K562 (cell line): ENCODE measurements at regions not wholly inside any gene's neighbourhood (a gene's known extent, or its start where the extent isn't known, plus 50 kb on each side); places are given as distances from the start of the nearest gene placed in this dataset.
A peak's percentile ranks its signal among the peaks of the same experiment; 100 is the strongest.

Experiments used
- SMAD1 ChIP-seq: fragments of 150-350 bp; IDR thresholded peaks from 2 replicates; pipeline ENCODE4 v1.6.1; 2014; ENCODE audit warnings: low read length, low read depth; ENCODE audit not compliant: partially characterized antibody
- SNIP1 ChIP-seq: fragments of 450-650 bp; IDR thresholded peaks from 2 replicates; pipeline ENCODE4 v1.7.1; 2017; ENCODE audit warnings: low read depth, mild to moderate bottlenecking
- ZFP1 ChIP-seq: fragments of 450-650 bp; formaldehyde crosslinking; IDR thresholded peaks from 2 replicates; pipeline ENCODE4 v1.4.0; 2020; ENCODE audit warnings: mild to moderate bottlenecking, mixed read lengths
- TF ChIP-seq, protein P1 (sequence below): sonication (generic); formaldehyde crosslinking; IDR thresholded peaks from 2 replicates; pipeline ENCODE4 v1.8.1; 2023; ENCODE audit warnings: mild to moderate bottlenecking, missing genetic modification reagents
- TF ChIP-seq, protein P2 (sequence below): fragments of 250-450 bp; sonication (Bioruptor Pico); IDR thresholded peaks from 2 replicates; pipeline ENCODE4 v1.5.0; 2021; ENCODE audit warnings: mild to moderate bottlenecking, moderate library complexity
- TF ChIP-seq, protein P3 (sequence below): fragments of 250-450 bp; sonication (Bioruptor Pico); IDR thresholded peaks from 2 replicates; pipeline ENCODE4 v1.4.0; 2020; ENCODE audit warnings: mild to moderate bottlenecking, moderate library complexity
- TF ChIP-seq, protein P4 (sequence below): fragments of 250-450 bp; sonication (Bioruptor Pico); IDR thresholded peaks from 2 replicates; pipeline ENCODE4 v1.4.0; 2020; ENCODE audit warnings: mild to moderate bottlenecking, moderate library complexity
- TF ChIP-seq, protein P5 (sequence below): fragments of 450-650 bp; formaldehyde crosslinking; IDR thresholded peaks from 2 replicates; pipeline ENCODE4 v1.4.0; 2022; ENCODE audit warnings: missing genetic modification characterization

DNA sequence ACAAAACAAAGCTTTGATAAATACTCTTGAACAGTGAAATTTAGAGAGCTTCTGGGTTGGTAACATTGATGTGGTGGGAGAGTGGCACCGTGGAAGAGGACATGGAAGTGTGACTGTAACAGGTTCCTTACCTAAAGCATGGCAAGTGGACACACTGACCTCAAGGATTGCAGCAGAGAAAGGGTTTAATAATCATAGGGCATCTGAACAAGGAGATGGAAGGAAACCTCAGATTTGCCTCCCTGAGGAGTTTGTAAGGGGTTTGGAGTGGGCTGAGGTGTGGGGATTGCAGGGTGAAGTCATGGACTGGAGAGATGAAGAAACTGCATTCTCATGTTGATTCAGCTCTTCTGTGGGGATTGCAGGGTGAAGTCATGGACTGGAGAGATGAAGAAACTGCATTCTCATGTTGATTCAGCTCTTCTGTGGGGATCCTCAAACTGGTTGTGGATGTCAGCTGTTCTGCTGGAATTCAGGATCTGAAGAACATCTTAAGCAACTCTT is 83.8 kb upstream of the TLK1 start (continued):
- TF ChIP-seq, protein P1, sequence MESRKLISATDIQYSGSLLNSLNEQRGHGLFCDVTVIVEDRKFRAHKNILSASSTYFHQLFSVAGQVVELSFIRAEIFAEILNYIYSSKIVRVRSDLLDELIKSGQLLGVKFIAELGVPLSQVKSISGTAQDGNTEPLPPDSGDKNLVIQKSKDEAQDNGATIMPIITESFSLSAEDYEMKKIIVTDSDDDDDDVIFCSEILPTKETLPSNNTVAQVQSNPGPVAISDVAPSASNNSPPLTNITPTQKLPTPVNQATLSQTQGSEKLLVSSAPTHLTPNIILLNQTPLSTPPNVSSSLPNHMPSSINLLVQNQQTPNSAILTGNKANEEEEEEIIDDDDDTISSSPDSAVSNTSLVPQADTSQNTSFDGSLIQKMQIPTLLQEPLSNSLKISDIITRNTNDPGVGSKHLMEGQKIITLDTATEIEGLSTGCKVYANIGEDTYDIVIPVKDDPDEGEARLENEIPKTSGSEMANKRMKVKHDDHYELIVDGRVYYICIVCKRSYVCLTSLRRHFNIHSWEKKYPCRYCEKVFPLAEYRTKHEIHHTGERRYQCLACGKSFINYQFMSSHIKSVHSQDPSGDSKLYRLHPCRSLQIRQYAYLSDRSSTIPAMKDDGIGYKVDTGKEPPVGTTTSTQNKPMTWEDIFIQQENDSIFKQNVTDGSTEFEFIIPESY = no peak
- TF ChIP-seq SNIP1 (no peak), SMAD1 (peak; percentile 58), ZFP1 (CRISPR knock-in tag) (no peak)
- TF ChIP-seq, protein P2, sequence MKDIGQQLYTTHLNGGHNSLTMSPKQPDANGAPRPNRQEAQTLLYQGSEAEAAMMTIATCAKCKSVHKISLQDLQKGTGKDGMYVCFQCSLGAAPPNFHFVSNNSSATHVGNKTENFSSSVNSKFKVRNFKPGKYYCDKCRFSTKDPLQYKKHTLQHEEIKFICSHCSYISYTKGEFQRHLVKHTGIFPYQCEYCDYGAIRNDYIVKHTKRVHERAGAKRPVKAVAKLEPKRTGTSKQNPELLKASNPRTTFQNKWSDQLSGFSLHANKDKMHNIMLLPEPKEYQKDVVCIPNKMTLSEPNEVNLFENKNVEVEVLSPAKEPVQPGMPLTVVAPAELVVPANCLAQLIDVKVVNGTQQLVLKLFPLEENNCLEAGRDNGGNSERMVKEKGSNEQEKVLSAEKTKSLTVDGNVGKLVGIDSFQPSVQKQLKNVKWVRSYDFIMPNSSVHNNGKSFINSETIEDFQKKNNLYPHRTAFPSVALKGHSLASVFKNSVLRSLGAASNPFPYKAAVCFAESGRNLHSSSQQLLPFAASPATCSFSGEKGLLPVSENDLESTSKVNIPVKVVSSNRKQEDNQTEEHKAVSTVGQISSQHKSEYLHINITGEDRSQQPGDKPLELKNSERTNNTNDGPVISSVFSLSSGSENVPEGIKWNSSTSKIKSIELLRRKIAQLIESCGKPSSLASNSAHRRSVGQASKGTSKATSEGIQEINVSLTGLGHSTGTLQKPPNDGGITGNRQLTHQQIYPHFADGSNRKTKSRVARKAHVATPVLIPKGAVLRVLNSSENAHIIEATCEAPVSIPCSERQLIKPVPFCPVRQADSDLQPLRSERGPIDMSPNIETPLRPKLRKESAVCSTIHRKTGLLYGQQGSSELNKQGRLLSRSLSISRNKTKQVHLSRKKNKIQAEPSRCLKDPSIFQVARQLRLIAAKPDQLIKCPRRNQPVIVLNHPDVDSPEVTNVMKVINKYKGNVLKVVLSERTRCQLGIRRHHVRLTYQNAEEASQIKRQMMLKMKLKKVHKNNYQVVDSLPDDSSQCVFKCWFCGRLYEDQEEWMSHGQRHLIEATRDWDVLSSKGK (CRISPR knock-in tag) = no peak
- TF ChIP-seq, protein P3, sequence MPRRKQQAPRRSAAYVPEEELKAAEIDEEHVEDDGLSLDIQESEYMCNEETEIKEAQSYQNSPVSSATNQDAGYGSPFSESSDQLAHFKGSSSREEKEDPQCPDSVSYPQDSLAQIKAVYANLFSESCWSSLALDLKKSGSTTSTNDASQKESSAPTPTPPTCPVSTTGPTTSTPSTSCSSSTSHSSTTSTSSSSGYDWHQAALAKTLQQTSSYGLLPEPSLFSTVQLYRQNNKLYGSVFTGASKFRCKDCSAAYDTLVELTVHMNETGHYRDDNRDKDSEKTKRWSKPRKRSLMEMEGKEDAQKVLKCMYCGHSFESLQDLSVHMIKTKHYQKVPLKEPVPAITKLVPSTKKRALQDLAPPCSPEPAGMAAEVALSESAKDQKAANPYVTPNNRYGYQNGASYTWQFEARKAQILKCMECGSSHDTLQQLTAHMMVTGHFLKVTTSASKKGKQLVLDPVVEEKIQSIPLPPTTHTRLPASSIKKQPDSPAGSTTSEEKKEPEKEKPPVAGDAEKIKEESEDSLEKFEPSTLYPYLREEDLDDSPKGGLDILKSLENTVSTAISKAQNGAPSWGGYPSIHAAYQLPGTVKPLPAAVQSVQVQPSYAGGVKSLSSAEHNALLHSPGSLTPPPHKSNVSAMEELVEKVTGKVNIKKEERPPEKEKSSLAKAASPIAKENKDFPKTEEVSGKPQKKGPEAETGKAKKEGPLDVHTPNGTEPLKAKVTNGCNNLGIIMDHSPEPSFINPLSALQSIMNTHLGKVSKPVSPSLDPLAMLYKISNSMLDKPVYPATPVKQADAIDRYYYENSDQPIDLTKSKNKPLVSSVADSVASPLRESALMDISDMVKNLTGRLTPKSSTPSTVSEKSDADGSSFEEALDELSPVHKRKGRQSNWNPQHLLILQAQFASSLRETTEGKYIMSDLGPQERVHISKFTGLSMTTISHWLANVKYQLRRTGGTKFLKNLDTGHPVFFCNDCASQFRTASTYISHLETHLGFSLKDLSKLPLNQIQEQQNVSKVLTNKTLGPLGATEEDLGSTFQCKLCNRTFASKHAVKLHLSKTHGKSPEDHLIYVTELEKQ (CRISPR knock-in tag) = no peak
- TF ChIP-seq, protein P4, sequence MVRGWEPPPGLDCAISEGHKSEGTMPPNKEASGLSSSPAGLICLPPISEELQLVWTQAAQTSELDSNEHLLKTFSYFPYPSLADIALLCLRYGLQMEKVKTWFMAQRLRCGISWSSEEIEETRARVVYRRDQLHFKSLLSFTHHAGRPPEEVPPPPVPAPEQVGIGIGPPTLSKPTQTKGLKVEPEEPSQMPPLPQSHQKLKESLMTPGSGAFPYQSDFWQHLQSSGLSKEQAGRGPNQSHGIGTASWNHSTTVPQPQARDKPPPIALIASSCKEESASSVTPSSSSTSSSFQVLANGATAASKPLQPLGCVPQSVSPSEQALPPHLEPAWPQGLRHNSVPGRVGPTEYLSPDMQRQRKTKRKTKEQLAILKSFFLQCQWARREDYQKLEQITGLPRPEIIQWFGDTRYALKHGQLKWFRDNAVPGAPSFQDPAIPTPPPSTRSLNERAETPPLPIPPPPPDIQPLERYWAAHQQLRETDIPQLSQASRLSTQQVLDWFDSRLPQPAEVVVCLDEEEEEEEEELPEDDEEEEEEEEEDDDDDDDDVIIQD (CRISPR knock-in tag) = no peak
- TF ChIP-seq, protein P5, sequence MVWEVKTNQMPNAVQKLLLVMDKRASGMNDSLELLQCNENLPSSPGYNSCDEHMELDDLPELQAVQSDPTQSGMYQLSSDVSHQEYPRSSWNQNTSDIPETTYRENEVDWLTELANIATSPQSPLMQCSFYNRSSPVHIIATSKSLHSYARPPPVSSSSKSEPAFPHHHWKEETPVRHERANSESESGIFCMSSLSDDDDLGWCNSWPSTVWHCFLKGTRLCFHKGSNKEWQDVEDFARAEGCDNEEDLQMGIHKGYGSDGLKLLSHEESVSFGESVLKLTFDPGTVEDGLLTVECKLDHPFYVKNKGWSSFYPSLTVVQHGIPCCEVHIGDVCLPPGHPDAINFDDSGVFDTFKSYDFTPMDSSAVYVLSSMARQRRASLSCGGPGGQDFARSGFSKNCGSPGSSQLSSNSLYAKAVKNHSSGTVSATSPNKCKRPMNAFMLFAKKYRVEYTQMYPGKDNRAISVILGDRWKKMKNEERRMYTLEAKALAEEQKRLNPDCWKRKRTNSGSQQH (CRISPR knock-in tag) = no peak
